ENCODE measurements at regions not wholly inside any gene's neighbourhood (a gene's known extent, or its start where the extent isn't known, plus 50 kb on each side); places are given as distances from the start of the nearest gene placed in this dataset.
"Not testable (repeated sequence)": the region's sequence is repeated elsewhere in the genome, so short reads cannot be mapped to it uniquely, and the experiment has no call there.

- TF ChIP-seq CTCF, POLR2A, POLR2AphosphoS5 (IDR thresholded peaks at IDR 0.05): not testable (repeated sequence)
Measured at GRCh38 chr16:33933039-33933438, 473.6 kb downstream of the TP53TG3F start.
